Central memory CD8-positive, alpha-beta T cell (primary cell): ENCODE measurements at regions not wholly inside any gene's neighbourhood (a gene's known extent, or its start where the extent isn't known, plus 50 kb on each side); places are given as distances from the start of the nearest gene placed in this dataset.

ENCODE experiments used
- ATAC-seq: fragments of 150-1000 bp; cut with Tn5 transposase; replicated peaks from 2 replicates; pipeline ENCODE4 v1.10.0; 2022; ENCODE audit warnings: mild to moderate bottlenecking, moderate FRiP score, moderate number of reproducible peaks; ENCODE audit not compliant: poor library complexity, severe bottlenecking; ENCODE audit errors: extremely low read depth
- DNase-seq, 2 donors: peaks; one replicate each; pipeline ENCODE4 v3.0.0; 2021; ENCODE audit warnings: low spot score in 2 of 2
- H3K27ac Mint-ChIP-seq: one replicate; pipeline ENCODE4 v1.8.0; 2022; ENCODE audit warnings: low read depth, mild to moderate bottlenecking, moderate library complexity, mixed read lengths
- H3K27me3 Mint-ChIP-seq: one replicate; pipeline ENCODE4 v1.8.0; 2022; ENCODE audit warnings: mixed read lengths
- H3K36me3 Mint-ChIP-seq: one replicate; pipeline ENCODE4 v1.8.0; 2022; ENCODE audit warnings: mild to moderate bottlenecking, moderate library complexity, mixed read lengths; ENCODE audit not compliant: insufficient read depth
- H3K4me1 Mint-ChIP-seq: one replicate; pipeline ENCODE4 v1.8.0; 2022; ENCODE audit warnings: mixed read lengths
- H3K4me3 Mint-ChIP-seq: one replicate; pipeline ENCODE4 v1.8.0; 2022; ENCODE audit warnings: mild to moderate bottlenecking, moderate library complexity, mixed read lengths
- H3K9me3 Mint-ChIP-seq: one replicate; pipeline ENCODE4 v1.8.0; 2022; ENCODE audit warnings: mixed read lengths

DNA sequence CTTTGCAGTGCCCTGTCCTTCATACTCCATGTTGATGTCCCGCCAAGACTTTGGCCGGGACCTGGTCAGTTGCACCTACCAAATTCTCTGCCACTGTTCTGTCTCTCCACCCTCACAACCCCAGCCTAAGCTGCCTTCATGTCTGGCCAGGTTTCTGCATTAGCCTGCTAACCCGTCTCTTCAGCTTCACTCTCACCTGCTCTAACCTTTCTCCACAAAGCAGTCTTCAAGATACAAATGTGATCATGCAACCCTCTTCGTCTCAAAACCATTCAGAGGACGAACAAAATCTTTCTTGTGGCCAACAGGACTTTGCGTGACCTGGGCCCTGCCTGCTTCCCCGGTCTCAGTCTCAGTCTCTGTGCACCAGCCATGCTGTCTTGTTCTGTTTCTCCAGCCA lies 148.2 kb downstream of the WSCD1 start:
- Mint-ChIP-seq H3K36me3 (no peaks in the 10 kb centered on the region), H3K9me3 (peaks cover 12% of the 10 kb centered on the region), H3K27me3 (peaks cover 42% of the 10 kb centered on the region), H3K4me1 (no peaks in the 10 kb centered on the region), H3K4me3 (no peak overlapping the region), H3K27ac (no peak overlapping the region)
- no peak for DNase-seq
- ATAC-seq: no peak

DNA sequence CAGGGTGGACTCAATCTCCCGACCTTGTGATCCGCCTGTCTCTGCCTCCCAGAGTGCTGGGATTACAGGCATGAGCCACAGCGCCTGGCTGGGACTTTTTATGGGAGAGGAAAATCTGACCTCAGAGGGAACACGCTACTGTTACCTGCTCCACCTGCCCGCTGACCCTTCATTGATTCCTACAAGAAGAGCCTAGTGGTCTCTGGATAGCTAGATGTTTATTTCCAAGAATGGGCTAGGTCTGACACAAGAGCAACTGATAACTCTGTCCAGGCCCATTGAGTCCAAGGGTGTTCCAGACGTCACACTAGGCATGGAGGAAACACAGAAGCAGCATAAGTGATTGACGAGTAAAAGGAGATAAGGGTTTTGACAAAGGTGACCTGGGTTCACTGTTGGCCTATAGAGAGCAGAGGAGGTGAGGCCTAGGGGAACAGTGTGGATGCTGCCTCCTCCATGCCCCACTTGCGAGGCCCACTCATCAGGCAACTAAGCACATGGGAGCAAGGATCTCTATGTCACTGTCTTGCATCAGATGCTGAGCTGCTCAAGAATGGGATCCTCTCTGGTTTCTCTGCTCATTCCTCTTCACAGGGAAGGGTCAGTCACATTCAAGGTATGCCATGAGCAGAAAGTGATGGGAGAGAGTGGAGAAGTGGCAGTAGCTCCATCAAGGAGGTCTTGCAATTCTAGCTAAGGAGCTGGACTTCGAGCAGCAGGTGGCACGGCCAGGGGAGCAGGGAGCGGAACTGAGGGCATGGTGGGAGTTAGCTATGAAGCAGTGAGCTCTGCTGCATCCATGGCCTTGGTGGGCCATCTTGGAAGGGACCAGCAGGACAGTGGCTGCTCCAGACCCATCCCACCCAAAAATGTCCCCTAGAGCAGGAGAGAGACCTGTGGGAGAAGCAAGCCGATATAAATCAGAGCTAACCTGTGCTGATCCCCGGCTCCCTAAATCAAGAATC lies 145.2 kb downstream of the WSCD1 start:
- Mint-ChIP-seq H3K9me3 (no peaks in the 10 kb centered on the region), H3K4me3 (no peak overlapping the region), H3K27ac (no peak overlapping the region), H3K36me3 (no peaks in the 10 kb centered on the region), H3K27me3 (peaks cover 35% of the 10 kb centered on the region), H3K4me1 (no peaks in the 10 kb centered on the region)
- DNase-seq (no peak), ATAC-seq (no peak)

DNA sequence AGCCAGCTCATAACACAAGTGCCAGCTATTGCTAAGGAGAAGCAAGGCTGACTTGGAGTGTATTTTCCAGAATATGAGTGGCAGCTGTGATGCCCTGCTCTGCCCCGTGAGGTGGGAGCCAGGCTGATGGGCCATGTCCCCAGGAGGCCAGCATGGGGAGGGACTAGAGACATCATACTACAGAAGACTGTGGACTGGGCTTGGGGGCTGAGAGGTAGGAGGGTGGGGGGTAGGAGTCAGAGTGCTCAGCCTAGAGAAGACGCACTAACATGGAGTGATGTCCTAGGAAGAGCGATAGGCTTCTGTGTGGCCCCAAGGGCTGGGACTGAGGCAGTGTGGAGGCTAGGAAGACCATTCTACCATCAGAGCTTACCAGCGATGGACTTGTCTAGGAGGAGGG lies 143.7 kb downstream of the WSCD1 start:
- Mint-ChIP-seq H3K4me1 (no peaks in the 10 kb centered on the region), H3K27me3 (peaks cover 37% of the 10 kb centered on the region), H3K4me3 (no peak overlapping the region), H3K27ac (no peak overlapping the region), H3K9me3 (no peaks in the 10 kb centered on the region), H3K36me3 (peaks cover 2% of the 10 kb centered on the region)
- ATAC-seq: no peak
- DNase-seq: no peak

DNA sequence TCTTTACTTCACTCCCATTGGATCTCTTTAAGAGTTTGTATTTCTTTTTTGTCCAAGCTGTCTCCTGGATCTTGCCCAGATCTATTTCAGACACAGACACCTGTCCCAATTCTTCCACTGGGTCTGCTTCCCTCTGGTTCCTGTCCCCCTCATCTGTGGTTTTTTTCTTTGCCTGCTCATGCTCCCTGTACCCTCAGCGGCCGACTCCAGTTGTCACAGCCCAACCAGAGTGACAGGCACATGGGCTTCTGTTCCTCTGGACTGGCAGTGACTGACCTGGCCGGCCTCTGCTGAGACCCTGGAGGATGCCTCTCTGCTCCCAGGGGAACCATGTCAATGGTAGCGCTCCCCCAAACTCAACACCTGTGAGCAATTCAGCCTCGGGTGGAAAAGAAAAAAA lies 142.6 kb downstream of the WSCD1 start:
- Mint-ChIP-seq H3K4me1 (no peaks in the 10 kb centered on the region), H3K9me3 (no peaks in the 10 kb centered on the region), H3K27me3 (peaks cover 26% of the 10 kb centered on the region), H3K36me3 (peaks cover 2% of the 10 kb centered on the region), H3K27ac (no peak overlapping the region), H3K4me3 (no peak overlapping the region)
- ATAC-seq (no peak), DNase-seq (no peak)

- no peak overlapping the region for H3K4me3 Mint-ChIP-seq
- H3K36me3 Mint-ChIP-seq: peaks cover 2% of the 10 kb centered on the region
- H3K27ac Mint-ChIP-seq: no peak overlapping the region
- H3K27me3 Mint-ChIP-seq: peaks cover 27% of the 10 kb centered on the region
- ATAC-seq (no peak), DNase-seq (no peak)
- H3K9me3 Mint-ChIP-seq: no peaks in the 10 kb centered on the region
- no peaks in the 10 kb centered on the region for H3K4me1 Mint-ChIP-seq
Observed at GRCh38 chr17:6209829-6210228, 139.7 kb downstream of the WSCD1 start.

- Mint-ChIP-seq H3K4me3 (no peak overlapping the region), H3K4me1 (no peaks in the 10 kb centered on the region), H3K27me3 (peaks cover 38% of the 10 kb centered on the region), H3K36me3 (peaks cover 2% of the 10 kb centered on the region), H3K27ac (no peak overlapping the region), H3K9me3 (no peaks in the 10 kb centered on the region)
- ATAC-seq: no peak
- no peak for DNase-seq
Observed at GRCh38 chr17:6208608-6209180, 138.5 kb downstream of the WSCD1 start.

DNA sequence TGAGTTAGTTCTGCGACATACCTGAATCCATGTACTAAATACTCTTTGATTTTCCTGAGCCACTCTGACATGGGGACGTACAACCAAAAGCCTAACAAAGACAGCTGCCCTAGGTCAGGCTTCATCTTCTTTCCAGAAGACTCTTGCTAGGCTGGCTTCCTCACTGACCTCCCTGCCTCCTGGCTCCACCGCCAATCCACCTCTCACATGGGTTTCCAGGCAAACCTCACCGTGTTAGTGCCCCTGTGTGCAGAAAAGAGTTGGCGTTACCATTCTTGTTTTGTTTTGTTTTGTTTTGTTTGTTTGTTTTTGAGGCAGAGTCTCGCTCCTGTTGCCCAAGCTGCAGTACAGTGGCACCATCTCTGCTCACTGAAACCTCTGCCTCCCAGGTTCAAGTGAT lies 135.3 kb downstream of the WSCD1 start:
- Mint-ChIP-seq H3K4me1 (no peaks in the 10 kb centered on the region), H3K9me3 (no peaks in the 10 kb centered on the region), H3K4me3 (no peak overlapping the region), H3K27me3 (peaks cover 70% of the 10 kb centered on the region), H3K36me3 (peaks cover 2% of the 10 kb centered on the region), H3K27ac (no peak overlapping the region)
- DNase-seq (no peak), ATAC-seq (no peak)

DNA sequence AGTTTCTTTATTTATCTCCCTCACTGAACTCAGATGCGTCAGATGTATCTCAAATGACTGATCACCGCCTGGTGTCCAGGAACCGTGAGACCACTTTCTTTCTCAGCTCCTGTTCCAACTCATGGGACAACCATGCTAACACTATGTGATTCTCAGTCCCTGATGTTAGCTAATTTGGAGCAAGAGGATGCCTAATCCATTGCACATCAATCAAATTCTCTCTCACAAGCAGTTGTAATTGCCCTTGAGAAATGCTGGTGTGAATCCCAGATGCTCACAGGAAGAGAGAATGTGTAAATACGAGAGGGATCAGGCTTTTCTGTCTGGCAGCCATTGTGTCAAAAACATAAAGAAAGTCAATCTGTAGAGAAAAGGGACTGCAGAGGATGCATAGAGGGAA lies 134.9 kb downstream of the WSCD1 start:
- no peak for ATAC-seq
- peaks cover 67% of the 10 kb centered on the region for H3K27me3 Mint-ChIP-seq
- no peak for DNase-seq
- H3K36me3 Mint-ChIP-seq: peaks cover 2% of the 10 kb centered on the region
- no peaks in the 10 kb centered on the region for H3K4me1 Mint-ChIP-seq
- no peak overlapping the region for H3K4me3 Mint-ChIP-seq
- H3K27ac Mint-ChIP-seq: no peak overlapping the region
- no peaks in the 10 kb centered on the region for H3K9me3 Mint-ChIP-seq

- no peak for ATAC-seq
- Mint-ChIP-seq H3K27me3 (peaks cover 67% of the 10 kb centered on the region), H3K9me3 (no peaks in the 10 kb centered on the region), H3K36me3 (no peaks in the 10 kb centered on the region), H3K27ac (no peak overlapping the region), H3K4me1 (no peaks in the 10 kb centered on the region), H3K4me3 (no peak overlapping the region)
- no peak for DNase-seq
Observed at GRCh38 chr17:6204203-6204722, 134.1 kb downstream of the WSCD1 start.

DNA sequence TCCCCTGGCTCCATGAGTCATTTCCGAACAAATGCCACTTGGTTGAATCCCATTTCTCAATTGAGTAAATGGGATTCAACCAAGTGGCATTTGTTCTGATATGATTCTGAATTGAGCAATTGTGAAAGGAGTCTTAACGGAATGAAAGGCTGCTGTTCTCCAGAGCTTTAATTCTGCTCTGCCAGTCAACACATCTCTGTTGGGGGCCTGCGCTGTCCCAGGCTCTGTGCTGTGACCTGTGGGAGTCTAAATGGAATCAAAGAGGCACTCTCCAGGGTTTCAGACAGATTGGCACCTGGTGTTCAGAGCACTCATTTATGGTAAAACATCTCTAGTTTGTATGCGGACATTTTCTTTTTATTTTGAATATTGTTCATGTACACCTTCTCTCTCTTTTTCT lies 126.2 kb downstream of the WSCD1 start:
- Mint-ChIP-seq H3K27ac (no peak overlapping the region), H3K27me3 (peaks cover 16% of the 10 kb centered on the region), H3K36me3 (peaks cover 3% of the 10 kb centered on the region), H3K4me1 (peaks cover 5% of the 10 kb centered on the region), H3K9me3 (peaks cover 6% of the 10 kb centered on the region), H3K4me3 (no peak overlapping the region)
- DNase-seq (no peak), ATAC-seq (no peak)

DNA sequence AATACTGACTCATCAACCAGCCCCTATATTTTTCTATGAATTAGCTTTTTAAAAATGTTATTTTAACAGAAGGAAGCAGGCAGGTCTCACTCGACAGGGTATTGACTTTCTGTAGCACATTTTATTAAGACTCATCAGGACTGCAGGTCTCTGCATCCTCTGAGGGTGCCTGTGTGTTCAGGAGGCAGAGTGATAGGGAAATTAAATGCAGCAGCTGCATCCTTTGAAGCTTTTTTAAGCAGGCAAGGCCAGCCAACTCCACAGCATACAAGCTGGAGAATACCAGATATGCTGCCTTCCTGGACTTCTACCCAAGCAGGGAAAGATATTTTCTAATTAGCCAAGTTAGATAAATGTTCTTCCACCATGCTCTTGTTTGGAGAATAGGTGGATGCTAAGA lies 124.9 kb downstream of the WSCD1 start:
- DNase-seq (no peak), ATAC-seq (no peak)
- Mint-ChIP-seq H3K4me1 (peaks cover 5% of the 10 kb centered on the region), H3K36me3 (peaks cover 3% of the 10 kb centered on the region), H3K9me3 (peaks cover 6% of the 10 kb centered on the region), H3K27ac (no peak overlapping the region), H3K4me3 (no peak overlapping the region), H3K27me3 (peaks cover 16% of the 10 kb centered on the region)

- H3K36me3 Mint-ChIP-seq: peaks cover 3% of the 10 kb centered on the region
- peak overlapping the region; percentile 45 for H3K27ac Mint-ChIP-seq
- H3K4me3 Mint-ChIP-seq: no peak overlapping the region
- no peak for DNase-seq
- peaks cover 6% of the 10 kb centered on the region for H3K9me3 Mint-ChIP-seq
- peaks cover 5% of the 10 kb centered on the region for H3K4me1 Mint-ChIP-seq
- no peak for ATAC-seq
- peaks cover 25% of the 10 kb centered on the region for H3K27me3 Mint-ChIP-seq
Observed at GRCh38 chr17:6191405-6192324, 121.5 kb downstream of the WSCD1 start.
